Fibroblast of skin of left biceps (primary cell): ENCODE measurements at regions not wholly inside any gene's neighbourhood (a gene's known extent, or its start where the extent isn't known, plus 50 kb on each side); places are given as distances from the start of the nearest gene placed in this dataset.
A peak's percentile ranks its signal among the peaks of the same experiment; 100 is the strongest.
"Not testable (repeated sequence)": the region's sequence is repeated elsewhere in the genome, so short reads cannot be mapped to it uniquely, and the experiment has no call there.

ENCODE experiments used
- DNase-seq, 2 experiments: peaks; one replicate each; pipeline ENCODE4 v3.0.0-alpha.2; 2013; ENCODE audit warnings: low read depth in 2 of 2

DNA sequence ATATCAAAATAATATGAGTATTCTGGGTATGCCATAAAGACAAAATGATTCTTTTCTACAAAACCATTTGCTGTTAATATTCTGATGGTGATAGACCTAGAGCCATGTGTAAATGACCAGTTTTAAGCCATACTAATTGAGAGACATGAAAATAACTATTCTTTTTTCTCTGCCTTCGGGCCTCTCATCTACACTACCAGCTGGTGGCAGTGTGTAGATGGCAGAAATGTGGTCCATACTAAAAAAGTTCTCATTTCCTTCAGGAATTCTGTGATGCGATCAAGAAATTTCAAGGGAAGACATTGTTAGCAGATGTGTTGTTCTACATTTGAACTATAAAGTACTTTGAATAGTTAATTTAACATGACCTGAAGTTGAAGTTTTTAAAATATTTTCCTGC, 485.2 kb downstream of the TRIB2 start:
- DNase-seq, result no peak

DNA sequence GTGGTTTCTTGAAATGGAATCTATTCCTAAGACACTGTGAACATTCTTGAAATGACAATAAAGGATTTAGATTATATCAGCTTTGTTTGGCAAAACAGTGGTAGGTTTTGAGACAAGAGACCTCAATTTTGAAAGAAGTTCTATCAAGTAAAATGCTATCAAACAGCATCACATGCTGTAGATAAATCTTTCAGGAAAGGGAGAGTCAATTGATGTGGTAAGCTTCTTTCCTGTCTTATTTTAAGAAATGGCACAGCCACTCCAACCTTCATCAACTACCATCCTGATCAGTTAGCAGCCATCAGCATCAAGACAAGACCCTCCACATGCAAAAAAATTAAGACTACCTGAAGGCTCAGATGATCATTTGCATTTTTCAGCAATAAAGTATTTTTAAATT, 495.4 kb downstream of the TRIB2 start:
- no peak for DNase-seq

DNA sequence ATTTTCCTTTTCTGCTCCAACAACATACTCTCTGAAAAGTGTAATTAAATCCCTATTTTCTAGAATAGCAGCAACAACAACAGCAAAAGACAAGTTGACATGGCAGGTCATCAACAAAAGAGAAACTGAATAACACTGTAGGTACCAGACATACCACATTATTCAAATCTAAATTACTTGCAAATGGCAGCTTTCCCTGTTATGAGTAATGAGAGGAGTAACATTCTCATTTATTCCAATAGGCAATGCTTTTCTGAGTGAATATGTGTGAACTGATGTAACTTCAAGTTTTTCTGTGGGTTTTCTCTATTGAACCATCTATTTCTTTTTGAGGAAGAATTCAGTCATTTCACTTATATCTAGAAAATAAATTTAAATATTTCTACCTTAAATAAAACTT, 501.5 kb downstream of the TRIB2 start:
- no peak for DNase-seq

- no peak for DNase-seq
Measured at GRCh38 chr2:13227578-13227977, 510.8 kb downstream of the TRIB2 start.

DNA sequence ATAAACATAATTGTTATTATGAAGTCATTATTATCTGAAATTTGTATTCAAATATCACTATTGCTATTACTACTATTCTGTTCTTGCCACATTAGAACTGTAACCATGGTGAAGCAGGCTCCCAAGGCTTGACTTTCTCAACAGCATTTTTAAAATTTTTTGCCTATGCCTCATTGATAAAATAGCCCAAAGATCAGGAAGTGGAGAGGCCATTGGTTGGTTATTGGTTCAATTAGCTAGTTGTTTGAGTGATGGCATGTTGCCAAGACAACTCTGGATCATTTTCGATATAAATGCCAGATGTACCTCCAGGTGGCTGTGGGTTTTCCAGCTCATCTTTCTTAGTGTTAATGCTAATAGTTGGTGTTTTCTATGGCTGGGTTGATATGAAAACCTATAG, 513.5 kb downstream of the TRIB2 start:
- no peak for DNase-seq

GRCh38 chr2:13240061-13240460, 523.3 kb downstream of the TRIB2 start:
- DNase-seq, result no peak

- no peak for DNase-seq
Measured at GRCh38 chr2:13240789-13241487, 524.2 kb downstream of the TRIB2 start.

GRCh38 chr2:13252615-13253014, 535.9 kb downstream of the TRIB2 start:
- no peak for DNase-seq

GRCh38 chr2:13255485-13255884, 538.7 kb downstream of the TRIB2 start:
- no peak for DNase-seq

DNA sequence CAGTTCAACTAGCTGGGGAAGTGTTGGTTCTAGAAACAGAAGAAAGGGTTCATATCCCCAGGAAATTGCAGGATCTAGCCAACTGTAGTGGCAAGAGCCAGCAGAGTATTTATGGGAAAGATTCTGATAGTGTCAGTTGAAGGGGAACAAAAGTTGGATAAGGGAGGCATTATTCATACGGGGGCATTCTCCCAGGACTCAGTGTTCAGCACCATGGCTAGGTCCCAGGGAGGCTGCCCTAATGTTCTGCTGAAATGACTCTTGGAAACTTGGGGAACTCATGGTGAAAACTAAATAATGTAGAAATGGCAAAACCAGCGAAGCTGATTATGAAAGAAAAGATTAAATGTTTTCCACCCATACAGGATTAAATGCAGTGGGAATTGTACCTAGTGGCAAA, 543.7 kb downstream of the TRIB2 start:
- DNase-seq, result no peak

DNA sequence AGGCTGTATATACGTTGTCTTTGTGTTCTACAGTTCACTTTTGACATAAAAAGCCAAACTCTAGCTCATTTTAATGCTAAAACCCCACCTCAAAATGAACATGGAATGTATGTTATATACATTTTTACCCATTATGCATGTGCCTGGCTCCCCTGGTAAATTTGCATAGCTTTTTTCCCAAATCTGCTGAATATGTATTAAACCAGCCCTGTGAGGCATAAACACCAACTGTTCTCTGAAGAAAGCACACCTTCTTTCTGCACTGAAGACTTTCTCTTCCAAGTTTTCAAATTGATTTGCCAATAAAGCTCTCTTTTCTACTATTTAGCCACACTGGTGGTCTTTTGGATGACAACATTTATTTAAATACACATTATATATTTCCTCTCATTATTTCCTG, 549.4 kb downstream of the TRIB2 start:
- no peak for DNase-seq

DNA sequence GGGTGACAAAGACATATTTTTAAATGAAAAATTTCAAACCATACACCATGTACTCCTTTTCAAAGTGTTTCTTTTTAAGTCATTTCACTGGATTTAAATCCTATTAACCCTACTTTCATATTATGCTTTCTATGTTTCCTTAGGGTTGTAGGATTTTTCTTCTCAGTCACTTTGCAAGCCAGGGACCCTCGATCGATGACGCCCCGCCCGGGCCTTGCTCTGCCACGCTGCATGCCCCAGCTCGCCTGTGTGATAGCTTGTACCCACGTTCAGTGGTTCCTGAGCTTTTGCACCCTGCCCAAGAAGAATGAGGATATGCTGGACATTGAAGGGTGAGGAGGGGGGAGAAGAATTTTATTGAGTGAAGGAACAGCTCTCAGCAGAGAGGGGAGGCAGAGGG, 568.0 kb downstream of the TRIB2 start:
- DNase-seq, result no peak

GRCh38 chr2:13289310-13289709, 572.6 kb downstream of the TRIB2 start:
- DNase-seq, result no peak

DNA sequence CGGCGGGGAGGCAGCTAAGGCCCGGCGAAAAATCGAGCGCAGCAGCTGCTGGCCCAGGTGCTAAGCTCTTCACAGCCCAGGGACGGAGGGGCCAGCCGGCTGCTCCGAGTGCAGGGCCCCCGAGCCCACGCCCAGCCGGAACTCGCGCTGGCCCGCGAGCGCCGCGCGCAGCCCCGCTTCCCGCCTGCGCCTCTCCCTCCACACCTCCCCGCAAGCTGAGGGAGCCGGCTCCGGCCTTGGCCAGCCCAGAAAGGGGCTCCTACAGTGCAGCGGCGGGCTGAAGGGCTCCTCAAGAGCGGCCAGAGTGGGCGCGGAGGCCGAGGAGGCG, 591.7 kb downstream of the TRIB2 start:
- not testable (repeated sequence) for DNase-seq

DNA sequence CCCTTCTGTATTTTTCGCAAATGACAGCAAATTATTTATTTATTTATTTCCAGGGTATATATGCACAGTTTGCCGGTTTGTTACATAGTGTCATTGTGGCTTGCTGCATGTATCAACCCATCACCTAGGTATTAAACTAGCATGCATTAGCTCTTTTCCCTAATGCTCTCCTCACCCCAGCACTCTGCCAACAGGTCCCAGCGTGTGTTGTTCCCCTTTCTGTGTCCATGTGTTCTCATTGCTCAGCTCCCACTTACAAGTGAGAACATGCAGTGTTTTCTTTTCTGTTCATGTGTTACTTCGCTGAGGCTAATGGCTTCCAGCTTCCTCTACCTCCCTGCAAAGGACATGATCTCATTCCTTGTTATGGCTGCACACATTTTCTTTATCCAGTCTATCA, 592.3 kb downstream of the TRIB2 start:
- DNase-seq, result no peak

DNA sequence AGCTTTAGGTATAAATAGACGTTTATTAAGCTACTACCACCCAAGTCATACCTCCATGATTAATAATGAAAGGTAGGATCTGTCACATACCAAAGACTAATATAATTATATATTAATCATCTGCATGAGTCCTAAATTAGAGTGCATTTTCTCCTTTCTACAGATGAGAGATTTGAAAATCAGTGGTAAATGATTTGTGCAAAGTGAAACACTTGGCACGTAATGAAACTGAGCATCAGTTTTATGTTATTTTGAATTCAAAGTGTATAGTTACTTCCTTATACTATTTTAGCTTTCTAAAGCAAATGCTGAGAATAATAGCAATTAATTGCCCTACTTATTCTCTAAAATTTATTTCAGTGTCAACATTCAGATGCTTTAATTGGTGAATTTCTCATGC, 615.3 kb downstream of the TRIB2 start:
- no peak for DNase-seq

DNA sequence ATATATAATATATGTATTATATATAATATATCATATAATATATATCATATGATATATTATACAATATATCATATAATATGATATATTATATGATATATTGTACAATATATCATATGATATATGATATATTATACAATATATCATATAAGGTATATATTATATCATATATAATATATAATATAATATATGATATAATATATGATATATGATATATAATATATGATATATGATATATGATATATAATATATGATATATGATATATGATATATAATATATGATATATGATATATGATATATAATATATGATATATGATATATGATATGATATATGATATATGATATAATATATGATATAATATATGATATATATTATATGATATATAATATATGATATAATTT, 617.3 kb downstream of the TRIB2 start:
- peak in 1 of 2 experiments; percentile 1 for DNase-seq

DNA sequence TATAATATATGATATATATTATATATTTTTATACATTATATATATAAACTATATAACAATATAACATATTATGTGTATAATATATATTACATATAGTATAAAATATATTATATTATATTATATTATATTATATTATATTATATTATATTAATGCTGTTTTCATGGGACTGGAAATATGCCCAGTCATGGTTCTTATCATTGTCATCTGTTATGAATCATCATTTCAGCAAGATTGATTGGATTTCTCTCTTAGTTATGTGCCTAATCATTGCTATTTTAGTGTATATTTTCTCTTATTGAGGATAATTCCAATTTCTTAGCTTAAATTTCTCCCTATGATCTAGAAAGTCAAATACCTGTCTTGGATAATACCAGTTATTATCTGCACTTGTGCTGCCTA, 617.8 kb downstream of the TRIB2 start:
- DNase-seq, result no peak

DNA sequence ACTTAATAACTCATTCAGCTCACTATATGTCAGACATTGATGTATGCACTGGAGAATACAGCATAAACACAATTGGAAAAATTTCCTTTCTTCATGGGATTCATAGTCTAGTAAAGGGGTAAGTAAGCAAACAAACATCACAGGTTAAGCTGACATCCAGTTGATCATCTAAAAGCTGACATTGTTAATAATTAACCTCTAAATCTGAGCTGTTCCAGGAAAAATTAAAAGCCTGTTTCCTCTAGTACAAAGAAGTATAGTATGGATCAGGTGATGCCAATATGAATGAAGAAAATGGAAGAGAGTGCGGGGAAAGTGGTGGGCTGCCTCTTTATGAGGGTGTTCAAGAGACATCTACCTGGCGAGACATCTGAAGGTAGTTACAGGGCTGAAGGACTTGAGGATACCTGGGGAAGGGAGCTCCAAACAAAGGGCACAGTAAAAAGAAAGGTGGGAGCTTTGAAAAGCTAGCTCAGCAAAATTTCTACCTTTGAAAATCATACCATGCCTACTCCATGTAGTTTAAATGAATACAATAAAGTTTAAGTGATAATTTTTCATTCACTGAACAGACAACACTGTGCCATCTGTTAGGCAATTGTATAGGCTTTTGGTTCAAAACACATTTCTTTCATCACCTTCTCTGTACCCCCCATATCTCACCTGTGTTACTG, 619.3 kb downstream of the TRIB2 start:
- DNase-seq, result no peak

DNA sequence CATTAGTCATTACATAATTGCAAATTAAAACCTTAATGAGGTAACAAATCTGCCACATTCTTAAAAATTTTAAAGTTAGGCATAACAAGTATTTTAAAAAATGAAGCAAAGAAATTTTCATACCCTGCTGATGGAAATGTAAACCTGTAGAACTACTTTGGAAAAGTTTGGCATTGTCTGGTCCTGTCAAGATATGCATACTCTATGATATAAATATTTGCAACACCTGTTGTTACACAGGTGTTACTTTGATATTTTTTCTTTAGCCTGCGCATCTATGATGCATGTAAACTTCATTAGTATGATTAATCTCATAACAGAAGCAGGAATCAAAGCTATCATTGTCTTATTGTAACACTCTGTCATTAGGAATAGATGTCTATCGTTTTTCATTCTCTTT, 634.3 kb downstream of the TRIB2 start:
- DNase-seq, result no peak

- no peak for DNase-seq
Measured at GRCh38 chr2:13353083-13353482, 636.3 kb downstream of the TRIB2 start.

- DNase-seq, result no peak
Measured at GRCh38 chr2:13354031-13354430, 637.3 kb downstream of the TRIB2 start.

DNA sequence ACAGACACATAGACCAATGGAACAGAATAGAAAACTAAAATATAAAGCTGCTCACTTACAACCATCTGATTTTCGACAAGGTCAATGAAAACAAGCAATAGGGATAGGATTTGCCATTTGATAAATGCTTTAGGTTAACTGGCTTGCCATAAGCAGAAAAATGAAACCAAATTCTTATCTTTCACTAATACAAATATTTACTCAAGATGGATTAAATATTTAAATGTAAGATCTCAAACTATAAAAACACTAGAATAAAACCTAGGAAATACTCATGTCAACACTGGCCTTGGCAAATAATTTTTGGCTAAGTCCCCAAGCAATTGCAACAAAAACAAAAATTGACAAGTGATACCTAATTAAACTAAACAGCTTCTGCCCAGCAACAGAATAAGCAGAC, 665.2 kb downstream of the TRIB2 start:
- DNase-seq, result not testable (repeated sequence)

- not testable (repeated sequence) for DNase-seq
Measured at GRCh38 chr2:13389172-13389571, 672.4 kb downstream of the TRIB2 start.
